ENCODE measurements at regions not wholly inside any gene's neighbourhood (a gene's known extent, or its start where the extent isn't known, plus 50 kb on each side); places are given as distances from the start of the nearest gene placed in this dataset.

GRCh38 chr13:76425935-76426334 lies 460.3 kb downstream of the KCTD12 start:
- Histone ChIP-seq H2BK5ac (ENCODE audit: insufficient read length, low read length) (no peak overlapping the region), H4K20me1 (ENCODE audit: control insufficient read depth, insufficient read depth, insufficient read length) (no peaks in the 10 kb centered on the region), H2BK20ac (ENCODE audit: low read depth, low read length, poor library complexity, severe bottlenecking) (no peak overlapping the region), H2BK120ac (ENCODE audit: low read depth, low read length, poor library complexity, severe bottlenecking) (no peak overlapping the region), H4K8ac (replicated peaks; ENCODE audit: insufficient read length, low read depth, low read length) (no peak overlapping the region), H3K23me2 (ENCODE audit: insufficient read length, low read depth, low read length, poor library complexity, severe bottlenecking) (no peaks in the 10 kb centered on the region), H3K4ac (ENCODE audit: low read depth, low read length) (no peak overlapping the region), H4K5ac (ENCODE audit: insufficient read length, low read depth, low read length) (no peak overlapping the region), H3K4me1 (ENCODE audit: insufficient read depth, low read length) (no peaks in the 10 kb centered on the region), H2AK5ac (ENCODE audit: insufficient read length, low read length) (no peak overlapping the region), H3K9ac (ENCODE audit: extremely low read depth, insufficient read length, low read length) (no peak overlapping the region), H3T11ph (ENCODE audit: low read length) (no peak overlapping the region), H3K9me3 (ENCODE audit: control insufficient read depth, low read depth, low read length) (no peaks in the 10 kb centered on the region), H4K91ac (ENCODE audit: insufficient read length, low read depth, low read length) (no peak overlapping the region), H3K4me2 (ENCODE audit: insufficient read depth, insufficient read length, low read length) (no peak overlapping the region), H3K79me1 (ENCODE audit: insufficient read depth, low read depth, low read length, poor library complexity, severe bottlenecking) (no peaks in the 10 kb centered on the region), H3K27ac (ENCODE audit: insufficient read length, low read depth, low read length) (no peak overlapping the region), H3K27me3 (ENCODE audit: insufficient read depth, low read length) (no peaks in the 10 kb centered on the region), H2BK15ac (ENCODE audit: low read depth, low read length) (no peak overlapping the region), H2BK12ac (ENCODE audit: insufficient read length, low read depth, low read length) (no peak overlapping the region), H2AFZ (ENCODE audit: low read length) (no peak overlapping the region), H3K18ac (ENCODE audit: insufficient read length, low read depth, low read length) (no peak overlapping the region), H3K56ac (ENCODE audit: insufficient read length, low read depth, low read length) (no peak overlapping the region), H3K79me2 (ENCODE audit: insufficient read depth, low read length) (no peaks in the 10 kb centered on the region), H3K23ac (ENCODE audit: insufficient read length, low read depth, low read length) (no peak overlapping the region), H3K14ac (ENCODE audit: insufficient read depth, low read length) (no peak overlapping the region)
- no peaks in the 10 kb centered on the region for H3K4me1 Mint-ChIP-seq
- no CpG with 5 or more reads among the region's 2 CpGs for WGBS (ENCODE audit: extremely low coverage, insufficient read length, low lambda C conversion rate)
- TF ChIP-seq CTCF (conservative IDR thresholded peaks at IDR 0.05): no peak
- H3K27me3 Mint-ChIP-seq (ENCODE audit: low read depth): no peaks in the 10 kb centered on the region
- H3K36me3 Mint-ChIP-seq (ENCODE audit: insufficient read depth in 1 of 3, low read depth in 3 of 3): no peaks in the 10 kb centered on the region
- no peak for DNase-seq
- H3K9me3 Mint-ChIP-seq: no peaks in the 10 kb centered on the region
- no peak overlapping the region for H3K27ac Mint-ChIP-seq
- no peak overlapping the region for H3K4me3 Mint-ChIP-seq
